ENCODE measurements at regions not wholly inside any gene's neighbourhood (a gene's known extent, or its start where the extent isn't known, plus 50 kb on each side); places are given as distances from the start of the nearest gene placed in this dataset.

GRCh38 chr5:18965893-18966292 lies 1022.1 kb downstream of the CDH18 start:
- H3K9ac ChIP-seq, result no peak overlapping the region
- H2AFZ ChIP-seq (ENCODE audit: low read depth), result no peak overlapping the region
- H4K20me1 ChIP-seq (ENCODE audit: insufficient read depth), result no peaks in the 10 kb centered on the region
- H3K4me3 ChIP-seq (IDR thresholded peaks at IDR 0.05; ENCODE audit: insufficient read depth, low read depth, low read length), result no peak overlapping the region
- TF ChIP-seq CTCF (conservative IDR thresholded peaks at IDR 0.05; ENCODE audit: low read depth, low read length), result no peak
- H3K4me2 ChIP-seq, result peak overlapping the region; percentile 7; the same call in 1 of the 2 replicates
- H3K27me3 ChIP-seq (ENCODE audit: insufficient read depth, low read depth), result no peaks in the 10 kb centered on the region
- no peaks in the 10 kb centered on the region for H3K79me2 ChIP-seq (ENCODE audit: insufficient read depth, low read depth)
- no peaks in the 10 kb centered on the region for H3K36me3 ChIP-seq (ENCODE audit: insufficient read depth)
- no peak overlapping the region for H3K27ac ChIP-seq
- H3K4me1 ChIP-seq (ENCODE audit: low read depth, poor library complexity, severe bottlenecking), result peaks cover 54% of the 10 kb centered on the region

- no peaks in the 10 kb centered on the region for H4K20me1 ChIP-seq (ENCODE audit: insufficient read depth)
- no peaks in the 10 kb centered on the region for H3K27me3 ChIP-seq (ENCODE audit: insufficient read depth, low read depth)
- H3K4me3 ChIP-seq (IDR thresholded peaks at IDR 0.05; ENCODE audit: insufficient read depth, low read depth, low read length), result no peak overlapping the region
These were observed 1020.4 kb downstream of the CDH18 start for GRCh38 chr5:18967637-18968036.

GRCh38 chr5:18968966-18969365 lies 1019.0 kb downstream of the CDH18 start:
- Histone ChIP-seq H3K36me3 (ENCODE audit: insufficient read depth) (no peaks in the 10 kb centered on the region), H2AFZ (ENCODE audit: low read depth) (no peak overlapping the region), H3K4me1 (ENCODE audit: low read depth, poor library complexity, severe bottlenecking) (peaks cover 30% of the 10 kb centered on the region), H3K9ac (no peak overlapping the region), H3K27me3 (ENCODE audit: insufficient read depth, low read depth) (no peaks in the 10 kb centered on the region), H3K4me2 (no peak overlapping the region), H4K20me1 (ENCODE audit: insufficient read depth) (no peaks in the 10 kb centered on the region), H3K79me2 (ENCODE audit: insufficient read depth, low read depth) (no peaks in the 10 kb centered on the region), H3K4me3 (IDR thresholded peaks at IDR 0.05; ENCODE audit: insufficient read depth, low read depth, low read length) (no peak overlapping the region), H3K27ac (no peak overlapping the region)
- no peak for TF ChIP-seq CTCF (conservative IDR thresholded peaks at IDR 0.05; ENCODE audit: low read depth, low read length)

More at GRCh38 chr5:18967637-18968036, 1020.4 kb downstream of the CDH18 start:
- H3K4me2 ChIP-seq, result no peak overlapping the region
- H2AFZ ChIP-seq (ENCODE audit: low read depth), result no peak overlapping the region
- H3K4me1 ChIP-seq (ENCODE audit: low read depth, poor library complexity, severe bottlenecking), result peaks cover 37% of the 10 kb centered on the region
- no peak for TF ChIP-seq CTCF (conservative IDR thresholded peaks at IDR 0.05; ENCODE audit: low read depth, low read length)
- H3K27ac ChIP-seq, result no peak overlapping the region
- H3K36me3 ChIP-seq (ENCODE audit: insufficient read depth), result no peaks in the 10 kb centered on the region
- H3K9ac ChIP-seq, result no peak overlapping the region
- no peaks in the 10 kb centered on the region for H3K79me2 ChIP-seq (ENCODE audit: insufficient read depth, low read depth)

GRCh38 chr5:18970000-18970399 lies 1018.0 kb downstream of the CDH18 start:
- no peak overlapping the region for H3K4me3 ChIP-seq (IDR thresholded peaks at IDR 0.05; ENCODE audit: insufficient read depth, low read depth, low read length)
- H3K4me1 ChIP-seq (ENCODE audit: low read depth, poor library complexity, severe bottlenecking), result peaks cover 27% of the 10 kb centered on the region
- H3K27ac ChIP-seq, result no peak overlapping the region
- H4K20me1 ChIP-seq (ENCODE audit: insufficient read depth), result no peaks in the 10 kb centered on the region
- TF ChIP-seq CTCF (conservative IDR thresholded peaks at IDR 0.05; ENCODE audit: low read depth, low read length), result no peak
- H2AFZ ChIP-seq (ENCODE audit: low read depth), result no peak overlapping the region
- H3K4me2 ChIP-seq, result no peak overlapping the region
- H3K9ac ChIP-seq, result no peak overlapping the region
- no peaks in the 10 kb centered on the region for H3K79me2 ChIP-seq (ENCODE audit: insufficient read depth, low read depth)
- no peaks in the 10 kb centered on the region for H3K36me3 ChIP-seq (ENCODE audit: insufficient read depth)
- no peaks in the 10 kb centered on the region for H3K27me3 ChIP-seq (ENCODE audit: insufficient read depth, low read depth)
